GM18868 (cell line): ENCODE measurements at regions not wholly inside any gene's neighbourhood (a gene's known extent, or its start where the extent isn't known, plus 50 kb on each side); places are given as distances from the start of the nearest gene placed in this dataset.

Experiments
- ATAC-seq: cut with Tn5 transposase; IDR thresholded peaks from one replicate; pipeline ENCODE4 v1.9.1; 2021; ENCODE audit warnings: mild to moderate bottlenecking, moderate library complexity; ENCODE audit not compliant: unreplicated experiment

DNA sequence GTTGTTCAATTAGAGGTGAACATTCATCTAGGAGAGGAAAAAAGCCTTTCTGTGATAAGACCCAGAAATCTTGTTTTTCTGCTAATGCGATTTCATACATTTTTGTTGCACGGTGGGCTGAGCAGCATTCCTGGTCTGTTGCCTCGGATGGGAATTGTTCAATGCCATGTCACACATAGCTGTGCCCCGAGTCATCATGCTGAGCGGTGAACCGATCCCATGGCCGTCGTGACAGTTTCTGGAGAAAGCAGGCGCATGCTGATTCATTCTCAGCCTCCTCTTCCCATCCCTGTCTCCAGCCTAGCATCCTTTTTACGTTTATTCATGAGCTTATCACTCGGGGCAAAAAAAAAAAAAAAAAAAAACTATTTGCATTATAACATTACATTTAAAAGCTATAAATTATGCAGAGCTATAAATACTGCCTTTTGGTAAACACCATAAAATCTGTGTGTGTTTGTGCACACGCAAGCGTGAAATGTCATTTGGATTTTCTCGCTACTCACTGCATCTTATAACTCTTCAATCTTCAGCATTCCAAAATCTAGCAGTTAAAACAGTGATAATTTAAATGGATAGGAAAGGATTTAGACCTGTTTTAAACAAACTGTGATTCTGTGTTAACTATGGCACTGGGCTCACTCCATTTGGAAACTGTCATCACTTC, 58.9 kb upstream of the IFNGR1 start:
- no peak for ATAC-seq

- ATAC-seq, result no peak
Measured at GRCh38 chr6:137272403-137272802, 53.2 kb upstream of the IFNGR1 start.

- no peak for ATAC-seq
Measured at GRCh38 chr6:137271245-137272183, 52.3 kb upstream of the IFNGR1 start.

DNA sequence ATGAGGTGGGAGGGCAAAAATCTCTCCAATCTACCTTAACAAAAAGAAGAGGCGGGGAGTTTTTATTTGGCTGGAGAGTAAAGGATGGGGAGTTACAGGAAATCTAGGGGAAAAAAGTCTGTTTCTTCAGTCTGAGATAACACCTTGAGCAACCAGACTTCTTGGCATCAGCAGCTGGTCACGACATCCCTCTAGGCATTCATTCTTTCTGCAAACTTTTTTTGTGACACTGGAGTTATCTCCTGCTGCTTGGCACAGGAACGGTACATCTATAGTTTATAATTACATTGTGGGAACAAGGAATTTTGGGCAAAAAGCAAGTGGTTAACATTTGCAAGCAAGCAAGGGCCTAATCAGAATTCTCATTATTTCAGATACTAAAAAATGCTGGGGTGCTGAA, 50.6 kb upstream of the IFNGR1 start:
- no peak for ATAC-seq

GRCh38 chr6:137269347-137269746, 50.2 kb upstream of the IFNGR1 start:
- ATAC-seq, result no peak
